NOMO-1 treated with dmso at 0.1 percent for 144 hours (cell line): ENCODE measurements at regions not wholly inside any gene's neighbourhood (a gene's known extent, or its start where the extent isn't known, plus 50 kb on each side); places are given as distances from the start of the nearest gene placed in this dataset.
"Not testable (repeated sequence)": the region's sequence is repeated elsewhere in the genome, so short reads cannot be mapped to it uniquely, and the experiment has no call there.

Source experiments
- DNase-seq: peaks from one replicate; lab custom pipeline; 2025; ENCODE audit not compliant: unreplicated experiment; lab: John Stamatoyannopoulos, UW

DNA sequence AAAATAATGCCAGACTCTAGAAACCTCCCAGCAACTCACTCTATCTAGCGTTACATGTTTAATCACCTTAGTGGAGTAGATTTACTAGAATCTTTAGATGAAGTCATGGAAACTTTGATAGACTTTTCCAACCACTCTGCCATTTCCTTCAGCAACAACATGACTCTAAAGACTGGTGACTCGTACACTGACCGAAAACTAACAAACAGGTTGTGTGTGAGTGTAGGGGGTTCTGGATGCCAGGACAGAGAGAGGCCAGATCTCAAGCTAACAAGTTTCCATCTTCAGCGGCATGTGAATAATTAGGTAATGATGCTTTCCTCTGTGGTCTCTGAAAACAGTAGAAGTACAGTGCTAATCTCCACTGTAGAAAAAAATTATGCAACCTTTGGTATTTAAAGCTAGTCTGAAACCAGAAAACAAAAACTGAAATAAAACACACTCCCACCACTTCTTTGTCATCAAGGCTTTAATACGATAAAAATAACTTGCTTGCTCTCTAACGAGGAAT lies 286.4 kb downstream of the PRDM5 start:
- DNase-seq: no peak

DNA sequence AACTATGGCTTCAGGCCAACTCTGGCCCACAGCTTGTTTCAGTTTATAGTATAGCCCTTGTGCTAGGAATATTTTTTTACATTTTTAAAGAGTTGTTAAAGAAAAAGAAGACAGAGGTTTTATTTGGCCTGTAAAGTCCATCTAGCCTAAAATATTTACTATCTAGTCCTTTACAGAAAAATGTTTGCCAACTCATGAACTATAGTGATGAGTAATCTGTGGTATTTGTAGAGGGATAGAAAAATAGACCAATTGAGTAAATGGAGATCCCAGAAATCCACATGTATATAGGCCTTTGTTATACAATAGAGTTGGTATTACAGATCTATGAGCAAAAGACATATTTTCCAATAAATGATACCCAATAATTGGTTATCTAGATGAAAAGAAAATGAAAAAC lies 288.7 kb downstream of the PRDM5 start:
- DNase-seq: no peak

DNA sequence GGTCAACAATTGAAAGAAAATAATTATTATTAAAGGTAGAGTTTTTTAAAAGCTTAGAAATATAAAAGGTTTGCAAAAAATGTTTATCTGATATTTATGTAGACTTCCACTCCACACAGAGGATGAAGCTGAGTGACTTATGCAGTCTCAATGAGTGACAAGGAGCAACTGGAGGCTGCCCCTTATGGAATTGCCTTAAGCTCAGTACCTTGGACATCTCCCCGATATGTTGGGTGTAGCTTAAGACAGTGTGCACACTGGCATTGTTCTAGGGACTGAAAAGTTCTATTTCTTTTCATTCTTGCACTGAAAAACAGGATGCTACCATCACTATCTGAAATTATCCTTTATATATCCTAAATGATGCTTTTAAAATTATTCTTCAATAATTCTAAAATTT lies 292.1 kb downstream of the PRDM5 start:
- no peak for DNase-seq

DNA sequence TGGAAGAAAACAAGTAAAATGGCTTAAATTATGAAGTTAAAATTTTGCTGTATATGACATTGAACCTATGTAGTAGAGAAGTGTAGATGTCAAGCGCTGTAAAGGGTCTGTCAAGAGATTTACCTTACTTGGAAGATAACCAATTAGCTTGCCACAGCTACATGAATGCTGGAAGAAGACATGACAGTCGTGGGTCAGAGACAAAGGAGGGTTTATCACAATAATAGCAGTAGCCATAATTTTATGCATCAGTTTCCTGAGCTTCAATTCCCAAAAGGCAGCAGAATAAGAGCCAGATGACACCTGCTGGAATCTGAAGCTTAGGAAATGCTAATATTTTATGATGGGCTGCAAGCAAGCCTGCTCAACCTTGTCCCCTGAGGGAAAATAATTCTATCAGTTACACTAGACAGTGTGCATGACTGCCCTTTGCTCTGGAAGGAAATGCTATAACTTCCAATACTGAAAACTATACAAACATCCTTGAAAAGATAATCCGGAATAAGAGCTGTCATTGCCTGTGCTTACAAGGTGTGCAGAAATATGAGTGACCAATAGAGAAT lies 292.9 kb downstream of the PRDM5 start:
- no peak for DNase-seq

DNA sequence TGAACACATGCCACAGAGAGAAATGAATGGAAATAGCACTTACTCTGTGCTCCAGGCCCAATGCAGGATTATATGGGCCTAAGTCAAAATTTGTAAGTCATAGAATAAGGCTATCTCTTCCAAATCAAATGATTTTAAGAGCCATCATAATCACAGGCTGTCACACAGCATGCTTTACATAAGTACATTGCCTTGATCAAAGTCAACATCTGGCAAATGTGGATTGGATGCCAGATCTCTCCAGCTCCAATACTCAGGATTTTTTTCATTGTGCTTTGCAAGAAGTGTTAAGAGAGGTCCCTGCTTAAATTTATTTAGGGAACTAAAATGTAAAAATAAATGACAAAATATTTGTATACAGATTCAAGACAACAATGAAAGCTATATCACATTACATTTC lies 299.9 kb downstream of the PRDM5 start:
- DNase-seq: no peak

DNA sequence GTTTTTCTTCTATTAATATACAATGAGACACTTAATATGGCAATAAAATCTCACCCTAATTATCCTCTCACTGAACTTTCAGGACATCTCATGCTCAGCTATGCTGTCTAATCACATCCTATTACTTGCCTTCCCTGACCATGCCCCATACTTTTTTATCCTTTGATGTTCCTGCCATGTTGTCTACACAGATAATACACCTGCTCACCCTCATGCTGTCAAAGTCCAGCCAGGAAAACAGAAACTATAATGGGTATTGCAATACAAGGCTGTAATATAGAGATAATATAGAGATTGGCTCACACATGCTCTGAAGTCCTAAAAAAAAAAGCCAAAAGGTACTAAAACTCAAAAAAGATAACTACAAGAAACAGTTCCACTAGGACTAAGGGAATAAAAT lies 305.4 kb downstream of the PRDM5 start:
- DNase-seq: no peak

DNA sequence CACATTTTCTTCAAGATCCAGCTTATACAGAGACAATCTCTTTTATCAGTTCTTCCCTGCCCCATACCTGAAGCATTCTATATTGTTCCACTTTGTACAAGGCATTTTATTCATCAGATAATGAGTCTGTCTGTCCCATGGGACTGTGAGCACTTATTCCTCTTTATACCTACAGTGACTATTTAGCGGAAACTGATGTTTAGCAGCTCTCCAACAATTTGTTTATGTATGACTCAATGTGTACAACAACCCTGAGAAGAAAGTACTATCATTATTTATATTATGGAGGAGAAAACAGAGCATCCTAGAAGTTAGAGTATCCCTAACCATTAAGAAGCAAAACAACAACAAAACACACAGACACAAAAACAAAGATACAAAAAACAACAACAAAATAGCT lies 306.5 kb downstream of the PRDM5 start:
- no peak for DNase-seq

DNA sequence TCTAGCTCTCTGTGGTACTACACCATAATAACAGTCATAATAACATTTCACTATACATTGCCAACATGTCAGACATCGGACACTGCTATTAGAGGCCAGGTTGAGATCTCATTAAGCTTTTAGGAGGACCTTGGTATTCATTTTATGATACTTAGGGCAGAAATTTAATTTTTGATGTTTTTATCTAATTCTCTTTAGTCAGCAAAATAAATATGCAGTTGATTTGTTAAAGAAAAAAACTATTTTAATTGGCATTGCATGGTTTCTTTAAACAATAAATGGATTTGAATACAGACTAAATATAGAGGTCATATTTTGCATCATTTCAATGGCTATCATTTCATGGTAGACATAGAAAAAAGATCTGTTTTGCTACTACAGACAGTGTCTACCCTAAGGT lies 308.7 kb downstream of the PRDM5 start:
- DNase-seq: no peak

DNA sequence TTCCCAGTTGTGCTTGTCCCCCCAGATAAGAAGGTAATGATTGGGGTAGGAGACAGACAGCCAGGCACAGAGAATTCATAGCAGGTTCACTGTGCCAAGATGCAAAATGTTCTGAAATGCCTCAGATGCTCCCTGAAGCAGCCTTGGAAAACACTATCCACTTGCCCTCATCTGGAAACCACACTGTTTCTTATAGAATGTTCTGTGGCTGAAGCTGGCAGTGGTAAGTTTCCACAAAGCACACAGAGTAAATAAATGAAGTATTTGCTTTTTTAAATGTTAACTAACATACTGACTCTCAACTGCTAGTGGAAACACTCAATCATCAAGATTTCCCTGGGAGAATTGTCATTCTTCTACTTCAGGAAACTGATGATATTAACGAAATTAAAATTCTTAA lies 311.4 kb downstream of the PRDM5 start:
- no peak for DNase-seq

DNA sequence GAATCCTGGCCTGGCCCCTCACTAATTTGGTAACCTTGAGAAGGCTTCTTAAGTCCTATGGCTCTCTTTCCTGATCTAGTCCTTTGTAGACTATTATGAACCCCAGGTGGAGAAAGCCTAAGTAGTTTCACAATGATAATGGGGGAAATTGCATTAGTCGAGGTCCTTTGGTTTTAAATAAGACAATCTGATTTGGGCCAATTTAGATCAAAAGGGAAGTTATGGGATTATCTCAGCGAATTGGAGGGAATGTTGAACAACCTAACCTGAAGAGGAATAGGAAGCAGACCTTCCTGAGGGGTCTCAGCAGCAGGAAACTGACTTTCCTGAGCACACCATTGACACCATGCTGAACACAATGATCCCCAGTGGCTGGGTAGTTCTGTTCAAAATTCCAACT lies 331.5 kb downstream of the PRDM5 start:
- DNase-seq: no peak

DNA sequence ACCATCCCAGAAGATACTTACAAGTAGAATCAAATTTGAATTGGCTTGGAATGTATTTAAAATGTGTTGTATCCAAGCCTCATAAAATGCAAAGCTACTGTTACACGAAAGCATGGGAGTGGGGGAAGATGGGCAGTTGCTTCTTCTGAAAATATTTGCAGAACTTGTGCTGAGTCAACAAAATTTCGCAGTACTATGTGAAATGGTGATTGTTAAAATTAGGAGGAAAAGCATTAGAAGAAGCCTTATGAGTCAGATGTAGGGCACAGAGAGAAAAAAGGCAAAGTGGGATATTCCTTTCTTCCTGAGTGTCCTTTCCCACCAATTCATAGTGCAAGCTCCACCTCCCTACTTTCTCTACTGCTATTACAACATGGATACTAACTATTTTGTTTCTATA lies 332.7 kb downstream of the PRDM5 start:
- no peak for DNase-seq

DNA sequence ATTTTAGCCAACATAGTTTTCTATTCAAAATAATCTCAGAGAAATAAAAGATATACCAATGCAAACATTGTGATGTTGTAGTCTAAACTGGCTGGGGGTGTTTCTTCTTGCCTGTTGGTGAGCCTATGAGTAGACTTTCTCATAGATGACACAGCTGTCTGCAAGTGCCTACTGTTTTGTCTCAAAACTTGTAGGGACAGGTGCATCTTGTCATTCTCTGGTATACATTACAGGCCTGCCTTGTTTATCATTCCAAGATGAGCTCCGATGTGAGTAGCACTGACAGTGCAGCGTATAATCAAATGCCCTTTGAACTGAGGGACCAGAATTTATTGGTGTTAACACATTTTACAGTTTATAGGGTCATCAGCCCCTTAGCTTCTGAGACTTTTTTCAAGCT lies 353.8 kb downstream of the PRDM5 start:
- DNase-seq: no peak

DNA sequence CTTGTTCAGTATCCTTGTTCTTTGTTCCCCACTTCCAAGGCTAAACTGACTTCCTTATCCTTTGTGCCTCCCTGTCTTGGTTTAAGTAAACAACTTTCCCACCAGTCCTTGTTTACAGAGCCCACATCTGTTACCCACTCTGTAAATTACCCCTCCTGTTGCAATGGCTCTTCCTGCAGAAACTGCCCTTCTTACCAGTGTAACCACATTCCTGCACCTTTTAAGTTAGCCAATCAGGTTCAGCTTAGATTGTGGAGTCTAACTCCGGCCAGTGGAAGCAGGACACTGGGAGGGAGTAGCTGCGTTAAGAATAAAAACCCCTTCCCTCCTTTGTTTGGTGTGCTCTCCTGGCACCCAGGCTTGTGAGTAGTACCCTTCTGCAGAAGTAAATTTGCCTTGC lies 360.9 kb downstream of the PRDM5 start:
- no peak for DNase-seq

DNA sequence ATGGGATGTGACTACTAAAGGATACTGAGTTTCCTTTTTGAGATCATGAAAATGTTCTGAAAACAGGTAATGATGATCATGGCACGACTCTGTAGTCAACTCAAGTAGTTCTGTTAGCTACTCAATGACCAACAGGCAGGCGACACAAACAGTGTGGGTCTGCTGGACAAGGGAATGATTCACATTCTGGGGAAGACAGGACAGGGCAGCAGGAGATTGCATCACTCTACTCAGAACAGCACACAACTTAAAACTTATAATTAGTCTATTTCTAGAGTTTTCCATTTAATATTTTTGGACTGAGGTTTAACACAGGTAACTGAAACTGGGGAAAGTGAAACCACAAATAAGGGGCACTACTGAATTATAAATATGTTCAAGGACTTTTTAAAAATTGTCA lies 365.2 kb downstream of the PRDM5 start:
- no peak for DNase-seq

DNA sequence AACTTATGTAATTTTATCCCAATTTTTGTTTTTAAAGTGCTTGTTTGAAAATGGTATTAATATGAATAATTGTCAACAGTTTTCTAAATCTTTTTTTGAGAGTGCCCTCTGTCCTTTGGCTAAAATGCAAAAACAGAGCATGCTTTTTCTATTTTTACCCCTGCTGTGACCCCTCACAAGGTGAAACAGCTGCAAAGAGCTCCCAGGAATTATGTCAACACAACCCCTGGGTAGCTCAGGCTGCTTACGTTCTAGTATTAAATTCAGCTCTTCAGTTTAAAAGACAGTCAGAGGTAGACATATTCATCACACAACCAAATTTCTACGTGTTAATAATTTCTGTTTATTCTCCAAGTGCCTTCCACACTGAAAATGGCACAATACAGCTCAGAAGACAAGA lies 367.5 kb downstream of the PRDM5 start:
- DNase-seq: no peak

DNA sequence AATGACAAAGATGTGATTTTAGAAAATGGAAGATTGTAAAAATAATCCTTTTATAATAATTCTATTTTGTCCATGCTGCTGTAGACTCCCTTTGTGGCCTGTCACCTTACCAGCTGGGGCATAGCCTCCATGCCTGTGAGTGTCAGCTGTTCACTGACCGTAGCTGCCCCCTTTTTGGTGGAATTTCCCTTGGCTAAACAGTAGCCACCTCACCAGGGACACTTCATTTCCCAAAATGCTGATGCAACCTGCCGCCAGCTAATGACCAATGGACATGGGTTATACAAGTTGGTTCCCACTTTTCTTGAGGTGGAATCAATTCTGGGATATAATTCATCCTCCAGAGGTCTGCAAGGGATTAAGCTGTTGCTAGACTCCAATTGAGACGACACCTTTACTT lies 368.4 kb downstream of the PRDM5 start:
- no peak for DNase-seq

DNA sequence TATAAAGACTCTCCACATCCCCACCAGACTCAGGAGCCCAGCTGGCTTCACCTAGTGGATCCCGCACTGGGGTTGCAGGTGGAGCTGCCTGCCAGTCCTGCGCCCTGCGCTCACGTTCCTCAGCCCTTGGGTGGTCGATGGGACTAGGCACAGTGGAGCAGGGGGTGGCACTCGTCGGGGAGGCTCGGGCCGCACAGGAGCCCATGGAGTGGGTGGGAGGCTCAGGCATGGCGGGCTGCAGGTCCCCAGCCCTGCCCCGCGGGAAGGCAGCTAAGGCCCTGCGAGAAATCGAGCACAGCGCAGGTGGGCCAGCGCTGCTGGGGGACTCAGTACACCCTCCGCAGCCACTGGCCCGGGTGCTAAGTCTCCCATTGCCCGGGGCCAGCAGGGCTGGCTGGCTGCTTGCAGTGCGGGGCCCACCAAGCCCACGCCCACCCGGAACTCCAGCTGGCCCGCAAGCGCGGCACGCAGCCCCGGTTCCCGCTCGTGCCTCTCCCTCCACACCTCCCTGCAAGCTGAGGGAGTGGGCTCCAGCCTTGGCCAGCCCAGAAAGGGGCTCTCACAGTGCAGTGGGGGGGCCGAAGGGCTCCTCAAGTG lies 371.8 kb downstream of the PRDM5 start:
- DNase-seq: not testable (repeated sequence)

DNA sequence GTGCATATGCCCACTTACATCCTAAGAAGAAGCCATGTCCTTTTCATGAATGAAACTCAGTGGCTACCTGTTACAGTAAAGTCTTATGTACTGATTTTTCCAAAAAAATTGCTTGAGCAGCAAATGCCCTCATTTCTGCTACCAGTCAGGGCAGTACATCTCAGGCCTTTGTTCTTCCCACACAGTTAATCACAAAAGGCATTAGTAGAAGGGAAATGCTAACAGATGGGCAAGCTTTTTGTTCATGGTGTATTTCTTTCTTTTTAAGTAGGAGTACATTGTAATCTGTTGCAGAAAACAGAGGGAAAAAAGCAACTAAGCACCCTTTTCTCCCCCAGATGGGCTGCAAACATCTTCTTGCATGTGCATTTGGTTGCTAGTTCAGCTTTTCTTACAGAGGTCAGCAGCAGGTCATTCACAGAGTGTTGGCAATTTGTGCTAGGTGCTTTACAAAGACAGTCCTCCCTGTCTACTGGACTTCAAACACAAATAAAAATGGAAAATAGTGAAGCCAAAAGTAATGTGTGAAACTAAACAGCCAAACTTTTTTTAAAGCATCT lies 373.4 kb downstream of the PRDM5 start:
- DNase-seq: no peak

DNA sequence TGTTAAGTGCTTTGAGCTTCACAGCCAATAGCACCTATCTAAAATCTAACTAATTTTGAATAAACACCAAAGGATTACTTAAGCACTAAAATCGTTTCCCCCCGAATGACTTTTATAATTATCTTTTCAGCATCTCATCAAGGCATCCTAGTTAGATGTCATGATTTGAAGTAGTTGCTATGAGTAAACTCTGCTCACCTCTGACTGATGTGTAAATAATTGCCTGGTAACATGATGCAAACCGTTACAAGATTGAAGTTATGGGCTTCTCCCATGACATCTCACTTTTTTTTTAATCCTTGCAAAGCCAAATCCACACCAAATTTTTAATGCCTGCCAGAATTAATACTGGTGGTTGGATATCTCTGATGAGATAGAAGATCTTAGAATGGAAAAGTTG lies 377.1 kb downstream of the PRDM5 start:
- DNase-seq: no peak

DNA sequence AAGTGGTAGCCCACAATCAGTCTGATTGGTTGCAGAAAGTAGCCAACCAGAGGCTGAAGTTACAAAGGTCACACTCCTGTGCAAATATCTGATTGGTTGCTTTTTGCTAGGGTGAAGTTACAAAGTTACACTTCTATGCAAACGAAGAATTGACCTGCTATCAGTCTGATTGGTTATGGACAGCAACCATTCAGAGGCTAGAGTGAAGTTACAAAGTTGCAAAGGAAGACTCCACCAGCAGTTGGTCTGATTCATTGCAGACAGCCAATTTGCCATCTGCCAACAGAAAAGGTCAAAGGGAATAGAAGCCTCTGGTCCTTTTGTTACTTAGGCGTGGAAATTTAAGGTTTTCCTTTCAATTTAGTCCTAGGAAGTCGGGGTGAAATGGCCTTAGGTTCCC lies 377.7 kb downstream of the PRDM5 start:
- no peak for DNase-seq

DNA sequence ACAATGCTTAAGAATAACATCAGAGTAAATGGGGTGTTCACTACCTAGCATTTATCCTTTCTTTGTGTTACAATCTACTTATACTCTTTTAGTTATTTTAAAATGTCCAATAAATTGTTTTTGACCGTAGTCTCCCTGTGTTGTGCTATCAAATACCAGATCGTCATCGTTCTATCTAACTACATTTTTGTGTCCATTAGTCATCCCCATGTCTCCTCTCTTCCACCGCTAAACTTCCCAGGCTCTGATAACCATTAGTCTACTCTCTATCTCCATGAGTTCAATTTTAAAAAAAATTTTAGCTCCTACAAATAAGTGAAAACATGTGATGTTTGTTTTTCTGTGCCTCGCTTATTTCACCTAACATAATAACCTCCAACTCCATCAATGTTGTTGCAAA lies 381.9 kb downstream of the PRDM5 start:
- no peak for DNase-seq

DNA sequence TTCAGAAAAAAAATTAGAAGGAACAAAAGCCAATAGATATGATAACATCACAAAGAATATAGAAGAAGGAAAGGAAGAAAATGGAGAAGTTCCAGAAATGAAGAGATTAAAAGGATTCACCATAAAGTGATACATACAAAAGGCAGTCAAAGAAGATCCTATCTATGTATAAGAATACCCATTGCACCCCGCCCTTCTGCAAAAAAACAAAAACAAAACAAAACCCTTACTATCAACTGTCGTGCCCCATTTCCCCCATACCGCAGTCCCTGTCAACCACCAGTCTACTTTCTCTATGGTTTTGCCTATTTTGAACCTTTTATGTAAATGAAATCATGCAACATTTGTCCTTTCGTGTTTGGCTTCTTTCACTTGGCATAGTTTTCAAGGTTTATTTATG lies 385.6 kb downstream of the PRDM5 start:
- DNase-seq: no peak

DNA sequence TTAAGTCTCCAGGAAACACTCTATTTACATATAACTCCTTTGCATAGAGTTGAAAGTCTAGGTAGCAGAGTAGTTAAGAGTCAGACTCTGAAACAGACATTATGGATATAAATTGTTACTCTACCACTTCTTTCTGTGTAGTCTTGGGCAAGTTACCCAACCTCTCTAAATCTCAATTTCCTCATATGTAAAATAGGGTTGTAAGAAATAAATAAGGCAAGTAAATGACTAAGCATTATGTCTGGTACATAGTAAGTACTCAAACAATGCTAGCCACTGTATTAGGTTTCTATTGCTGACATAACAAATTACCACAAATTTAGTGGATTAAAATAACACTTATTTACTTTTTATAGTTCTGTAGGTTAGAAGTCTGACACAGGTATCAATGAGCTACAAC lies 394.1 kb downstream of the PRDM5 start:
- no peak for DNase-seq
